ENCODE measurements at regions not wholly inside any gene's neighbourhood (a gene's known extent, or its start where the extent isn't known, plus 50 kb on each side); places are given as distances from the start of the nearest gene placed in this dataset.

- DNase-seq (ENCODE audit: low read depth, low spot score) (no peak), ATAC-seq (no peak)
- intact Hi-C loops (cut with micrococcal nuclease) = no loop called here
- Histone ChIP-seq H3K4me2 (ENCODE audit: low read length) (no peak overlapping the region), H3K79me2 (ENCODE audit: insufficient read depth, low read length) (no peaks in the 10 kb centered on the region), H3K36me3 (ENCODE audit: control insufficient read depth in 1 of 2, insufficient read depth in 2 of 2, low read length in 2 of 2) (no peaks in the 10 kb centered on the region), H2AFZ (ENCODE audit: low read depth, low read length, poor library complexity, severe bottlenecking) (no peak overlapping the region), H3K9me3 (ENCODE audit: control insufficient read depth in 1 of 2, insufficient read depth in 1 of 2, low read depth in 1 of 2, low read length in 2 of 2) (no peaks in the 10 kb centered on the region), H3K9ac (ENCODE audit: low read length) (no peak overlapping the region), H3K9me2 (ENCODE audit: insufficient read depth) (no peaks in the 10 kb centered on the region), H4K20me1 (ENCODE audit: insufficient read depth) (no peaks in the 10 kb centered on the region), H3K4me1 (ENCODE audit: control insufficient read depth in 1 of 2, insufficient read depth in 2 of 2, low read length in 2 of 2) (no peaks in the 10 kb centered on the region), H3K4me3 (replicated peaks in 1 of 2; ENCODE audit: low read depth in 1 of 2, low read length in 2 of 2) (no peak overlapping the region), H3K27ac (ENCODE audit: low read depth, low read length) (no peak overlapping the region), H3K27me3 (ENCODE audit: insufficient read depth, low read length) (no peaks in the 10 kb centered on the region)
- TF ChIP-seq EZH2phosphoT487 (IDR thresholded peaks at IDR 0.05; ENCODE audit: borderline replicate concordance) (no peak), TCF7L2 (IDR thresholded peaks at IDR 0.05; ENCODE audit: borderline replicate concordance, extremely low read depth, insufficient read depth, insufficient read length) (no peak), POLR2AphosphoS5 (IDR thresholded peaks at IDR 0.05; ENCODE audit: low read depth, low read length) (no peak), REST (IDR thresholded peaks at IDR 0.05; ENCODE audit: low read depth) (no peak), CBX3 (IDR thresholded peaks at IDR 0.05; ENCODE audit: low read depth) (no peak), ZBTB33 (IDR thresholded peaks at IDR 0.05; ENCODE audit: extremely low read depth, insufficient replicate concordance, low read length) (no peak), MAX (IDR thresholded peaks at IDR 0.05) (no peak), YY1 (IDR thresholded peaks at IDR 0.05; ENCODE audit: extremely low read depth, insufficient replicate concordance, low read depth, low read length) (no peak), ATF3 (IDR thresholded peaks at IDR 0.05) (no peak), SP1 (IDR thresholded peaks at IDR 0.05; ENCODE audit: low read depth) (no peak), SRF (IDR thresholded peaks at IDR 0.05; ENCODE audit: low read depth) (no peak), POLR2A (IDR thresholded peaks at IDR 0.05; ENCODE audit: borderline replicate concordance, extremely low read depth, insufficient read depth, insufficient read length) (no peak), FOSL1 (IDR thresholded peaks at IDR 0.05; ENCODE audit: low read depth) (no peak), RAD21 (IDR thresholded peaks at IDR 0.05; ENCODE audit: low read depth) (no peak), ZFX (IDR thresholded peaks at IDR 0.05) (no peak), ELF1 (IDR thresholded peaks at IDR 0.05; ENCODE audit: borderline replicate concordance, low read depth) (no peak), ZNF274 (IDR thresholded peaks at IDR 0.05; ENCODE audit: low read depth, low read length) (no peak), EGR1 (IDR thresholded peaks at IDR 0.05; ENCODE audit: low read depth) (no peak), CTCF (IDR thresholded peaks at IDR 0.05 in 2 of 3, conservative IDR thresholded peaks at IDR 0.05 in 1 of 3; ENCODE audit: borderline replicate concordance in 1 of 3, insufficient read depth in 1 of 3, low read depth in 2 of 3, low read length in 2 of 3) (no peak)
- ChIA-PET CTCF (no interaction called here), RAD21 (ENCODE audit: low non-redundant PET in 1 of 2, low total read pairs in 2 of 2, uncharacterized antibody in 2 of 2, unreplicated experiment in 2 of 2) (no interaction called here), POLR2A (no interaction called here)
- no TSS peak for BruUV-seq (replicated peaks)
These were observed 157.6 kb downstream of the ACTL7B start for GRCh38 chr9:108698231-108698630.

Measured in HCT116 (cell line).